ENCODE measurements at regions not wholly inside any gene's neighbourhood (a gene's known extent, or its start where the extent isn't known, plus 50 kb on each side); places are given as distances from the start of the nearest gene placed in this dataset.
"Not testable (repeated sequence)": the region's sequence is repeated elsewhere in the genome, so short reads cannot be mapped to it uniquely, and the experiment has no call there.

DNA sequence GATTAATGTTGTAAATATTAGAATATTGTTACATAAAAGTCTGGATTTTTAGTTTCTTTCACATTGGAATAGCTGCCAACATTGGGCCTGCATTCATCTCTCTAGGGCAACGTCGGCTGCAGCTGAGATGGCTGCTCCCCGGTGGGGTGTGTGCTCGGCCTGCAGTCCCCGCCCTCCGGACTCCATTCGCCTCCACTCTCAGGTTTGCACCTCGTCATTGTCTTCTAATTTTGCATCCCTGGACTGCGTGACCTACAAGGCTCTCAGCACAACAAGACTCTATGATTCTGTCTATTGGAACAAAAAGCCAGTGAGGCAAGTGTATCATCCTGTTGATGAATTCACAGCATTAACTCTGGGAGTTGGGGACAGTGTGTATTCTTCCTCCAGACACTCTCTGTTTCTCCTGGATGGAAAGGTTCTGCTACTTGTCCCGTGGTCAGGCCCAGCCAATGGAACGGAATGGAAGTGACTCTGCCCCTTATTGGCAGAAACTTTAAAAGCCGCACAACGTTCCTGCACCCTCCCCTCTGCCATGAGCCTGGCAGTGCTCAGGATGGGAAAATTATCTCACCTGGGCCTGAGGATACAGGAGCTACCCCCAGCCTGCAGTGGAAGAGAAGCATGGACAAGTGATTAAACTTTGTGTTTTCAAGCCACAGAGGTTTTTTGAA is 105.0 kb upstream of the SAMD11 start:
- DNase-seq (ENCODE audit: low read depth, low spot score): no peak
- Mint-ChIP-seq H3K4me1 (no peaks in the 10 kb centered on the region), H3K36me3 (ENCODE audit: low read depth) (no peaks in the 10 kb centered on the region), H3K27ac (ENCODE audit: unreplicated experiment) (no peak overlapping the region), H3K4me3 (no peak overlapping the region), H3K27me3 (ENCODE audit: low read depth) (no peaks in the 10 kb centered on the region), H3K9me3 (no peaks in the 10 kb centered on the region)
- TF ChIP-seq, protein P1, sequence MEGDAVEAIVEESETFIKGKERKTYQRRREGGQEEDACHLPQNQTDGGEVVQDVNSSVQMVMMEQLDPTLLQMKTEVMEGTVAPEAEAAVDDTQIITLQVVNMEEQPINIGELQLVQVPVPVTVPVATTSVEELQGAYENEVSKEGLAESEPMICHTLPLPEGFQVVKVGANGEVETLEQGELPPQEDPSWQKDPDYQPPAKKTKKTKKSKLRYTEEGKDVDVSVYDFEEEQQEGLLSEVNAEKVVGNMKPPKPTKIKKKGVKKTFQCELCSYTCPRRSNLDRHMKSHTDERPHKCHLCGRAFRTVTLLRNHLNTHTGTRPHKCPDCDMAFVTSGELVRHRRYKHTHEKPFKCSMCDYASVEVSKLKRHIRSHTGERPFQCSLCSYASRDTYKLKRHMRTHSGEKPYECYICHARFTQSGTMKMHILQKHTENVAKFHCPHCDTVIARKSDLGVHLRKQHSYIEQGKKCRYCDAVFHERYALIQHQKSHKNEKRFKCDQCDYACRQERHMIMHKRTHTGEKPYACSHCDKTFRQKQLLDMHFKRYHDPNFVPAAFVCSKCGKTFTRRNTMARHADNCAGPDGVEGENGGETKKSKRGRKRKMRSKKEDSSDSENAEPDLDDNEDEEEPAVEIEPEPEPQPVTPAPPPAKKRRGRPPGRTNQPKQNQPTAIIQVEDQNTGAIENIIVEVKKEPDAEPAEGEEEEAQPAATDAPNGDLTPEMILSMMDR (conservative IDR thresholded peaks at IDR 0.05): no peak

DNA sequence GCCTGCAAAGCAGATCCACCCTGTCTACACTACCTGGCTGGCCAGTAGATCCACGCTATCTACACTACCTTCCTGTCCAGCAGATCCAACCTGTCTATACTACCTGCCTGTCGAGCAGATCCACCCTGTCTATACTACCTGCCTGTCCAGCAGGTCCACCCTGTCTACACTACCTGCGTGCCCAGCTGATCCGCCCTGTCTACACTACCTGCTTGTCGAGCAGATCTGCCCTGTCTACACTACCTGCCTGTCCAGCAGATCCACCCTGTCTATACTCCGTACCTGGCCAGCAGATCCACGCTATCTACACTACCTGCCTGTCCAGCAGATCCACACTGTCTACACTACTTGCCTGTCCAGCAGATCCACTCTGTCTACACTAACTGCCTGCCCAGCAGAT is 102.8 kb upstream of the SAMD11 start:
- peaks cover 6% of the 10 kb centered on the region for H3K4me1 Mint-ChIP-seq
- H3K27ac Mint-ChIP-seq (ENCODE audit: unreplicated experiment): no peak overlapping the region
- TF ChIP-seq, protein P1 (conservative IDR thresholded peaks at IDR 0.05): no peak
- no peak overlapping the region for H3K4me3 Mint-ChIP-seq
- no peak for DNase-seq (ENCODE audit: low read depth, low spot score)
- no peaks in the 10 kb centered on the region for H3K9me3 Mint-ChIP-seq
- no peaks in the 10 kb centered on the region for H3K27me3 Mint-ChIP-seq (ENCODE audit: low read depth)
- no peaks in the 10 kb centered on the region for H3K36me3 Mint-ChIP-seq (ENCODE audit: low read depth)

- H3K27me3 Mint-ChIP-seq (ENCODE audit: low read depth); H3K9me3 Mint-ChIP-seq; DNase-seq (ENCODE audit: low read depth, low spot score); H3K36me3 Mint-ChIP-seq (ENCODE audit: low read depth): not testable (repeated sequence)
- H3K4me3 Mint-ChIP-seq: peak overlapping the region; percentile 98
- peaks cover 26% of the 10 kb centered on the region for H3K4me1 Mint-ChIP-seq
- peak overlapping the region; percentile 93 for H3K27ac Mint-ChIP-seq (ENCODE audit: unreplicated experiment)
Observed at GRCh38 chr1:826808-827207, 96.9 kb upstream of the SAMD11 start.

GRCh38 chr1:827211-828063 is 96.3 kb upstream of the SAMD11 start:
- Mint-ChIP-seq H3K4me3 (peak overlapping the region; percentile 98), H3K27ac (ENCODE audit: unreplicated experiment) (peak overlapping the region; percentile 93), H3K4me1 (peaks cover 26% of the 10 kb centered on the region)
- DNase-seq (ENCODE audit: low read depth, low spot score): peak; percentile 88
- H3K27me3 Mint-ChIP-seq (ENCODE audit: low read depth); H3K36me3 Mint-ChIP-seq (ENCODE audit: low read depth); H3K9me3 Mint-ChIP-seq: not testable (repeated sequence)

GRCh38 chr1:829324-829723 is 94.4 kb upstream of the SAMD11 start:
- H3K9me3 Mint-ChIP-seq; H3K36me3 Mint-ChIP-seq (ENCODE audit: low read depth); DNase-seq (ENCODE audit: low read depth, low spot score); H3K27ac Mint-ChIP-seq (ENCODE audit: unreplicated experiment); H3K27me3 Mint-ChIP-seq (ENCODE audit: low read depth): not testable (repeated sequence)
- peak overlapping the region; percentile 56 for H3K4me3 Mint-ChIP-seq
- H3K4me1 Mint-ChIP-seq: peaks cover 26% of the 10 kb centered on the region

GRCh38 chr1:829932-830331 is 93.8 kb upstream of the SAMD11 start:
- Mint-ChIP-seq H3K4me3 (peak overlapping the region; percentile 56), H3K4me1 (peaks cover 26% of the 10 kb centered on the region)
- DNase-seq (ENCODE audit: low read depth, low spot score); H3K27me3 Mint-ChIP-seq (ENCODE audit: low read depth); H3K9me3 Mint-ChIP-seq; H3K36me3 Mint-ChIP-seq (ENCODE audit: low read depth); H3K27ac Mint-ChIP-seq (ENCODE audit: unreplicated experiment): not testable (repeated sequence)

GRCh38 chr1:830750-831149 is 93.0 kb upstream of the SAMD11 start:
- not testable (repeated sequence) for H3K27ac Mint-ChIP-seq (ENCODE audit: unreplicated experiment); DNase-seq (ENCODE audit: low read depth, low spot score); H3K27me3 Mint-ChIP-seq (ENCODE audit: low read depth); H3K9me3 Mint-ChIP-seq; H3K36me3 Mint-ChIP-seq (ENCODE audit: low read depth)
- peak overlapping the region; percentile 62 for H3K4me3 Mint-ChIP-seq
- H3K4me1 Mint-ChIP-seq: peaks cover 23% of the 10 kb centered on the region

GRCh38 chr1:831522-831921 is 92.2 kb upstream of the SAMD11 start:
- Mint-ChIP-seq H3K9me3 (no peaks in the 10 kb centered on the region), H3K4me3 (peak overlapping the region; percentile 38), H3K4me1 (peaks cover 16% of the 10 kb centered on the region), H3K27me3 (ENCODE audit: low read depth) (peaks cover 3% of the 10 kb centered on the region), H3K27ac (ENCODE audit: unreplicated experiment) (no peak overlapping the region), H3K36me3 (ENCODE audit: low read depth) (no peaks in the 10 kb centered on the region)
- no peak for DNase-seq (ENCODE audit: low read depth, low spot score)
- TF ChIP-seq, protein P1 (conservative IDR thresholded peaks at IDR 0.05): no peak

Data from neural crest cell (in vitro differentiated cells).